Adrenal gland (tissue), 9 donors: ENCODE measurements at regions not wholly inside any gene's neighbourhood (a gene's known extent, or its start where the extent isn't known, plus 50 kb on each side); places are given as distances from the start of the nearest gene placed in this dataset.

ENCODE experiments used
- DNase-seq, 7 donors: peaks; one replicate each; pipeline ENCODE4 v3.0.0-alpha.2; 2019 to 2020
- H3K27ac ChIP-seq, 5 donors: fragments of 200-600 bp; sonication (generic) in 4 of 5; 1 replicate in 3 of 5; 2 replicates in 2 of 5; pipeline versions ENCODE4 v1.5.1 to v1.8.0; 2016 to 2020; ENCODE audit warnings: mild to moderate bottlenecking in 1 of 5
- H3K27me3 ChIP-seq: fragments of 200-600 bp; 2 replicates; pipeline ENCODE4 v1.8.0; 2021
- H3K36me3 ChIP-seq, 2 donors: fragments of 200-600 bp; replicated peaks in 1 of 2; 1 replicate in 1 of 2; 2 replicates in 1 of 2; pipeline versions ENCODE4 v1.5.1 to v1.8.0; 2018 to 2022
- H3K4me1 ChIP-seq, 2 donors: fragments of 200-600 bp; replicated peaks in 1 of 2; 1 replicate in 1 of 2; 2 replicates in 1 of 2; pipeline versions ENCODE4 v1.5.1 to v1.8.0; 2018 to 2021
- H3K4me3 ChIP-seq, 4 donors: fragments of 200-600 bp; sonication (generic) in 3 of 4; one replicate each; pipeline ENCODE4 v1.5.1; 2016 to 2018
- H3K9me3 ChIP-seq, 3 donors: fragments of 200-600 bp; sonication (generic) in 1 of 3; replicated peaks in 1 of 3; 1 replicate in 2 of 3; 2 replicates in 1 of 3; pipeline versions ENCODE4 v1.5.1 to v1.8.0; 2016 to 2021
- CTCF ChIP-seq, 6 experiments: fragments of 450-650 bp in 4 of 6; fragments of 200-600 bp in 2 of 6; sonication (generic) in 1 of 6; IDR thresholded peaks; 1 replicate in 5 of 6; 2 replicates in 1 of 6; pipeline versions ENCODE4 v1.5.1 to v1.8.0; 2016 to 2021; ENCODE audit warnings: antibody characterized with exemption in 6 of 6, mild to moderate bottlenecking in 2 of 6, moderate library complexity in 1 of 6
- POLR2A ChIP-seq, 2 donors: fragments of 450-650 bp; IDR thresholded peaks; one replicate each; pipeline ENCODE4 v1.6.1; 2017; ENCODE audit warnings: antibody characterized with exemption in 2 of 2, mild to moderate bottlenecking in 2 of 2, moderate library complexity in 1 of 2
- WGBS, 4 donors: extraction: QIAGEN DNeasy Blood & Tissue Kit in 2 of 4; methylation state at CpG; one replicate each; pipeline versions ENCODE4 v1.1.5 to v1.1.7; 2013 to 2017; 5-methylcytosine and 5-hydroxymethylcytosine counted together
- intact Hi-C, 2 donors: fragments of 100-400 bp; cut with DNase I; formaldehyde crosslinking; loops; one replicate each; pipeline versions ENCODE4 v1.14.1 to v1.15.0; 2022 to 2023
- donor health status: healthy with polysubstance abuse.
- donor health status: Bipolar disorder and iron deficiency.
- donor health status: DM: yes; HTN: yes; CAD: no.
- donor health status: DM: no; HTN: no; CAD: no.
- donor health status: DM: no; HTN: no; CAD: no.

GRCh38 chr10:9043466-9043865, 989.0 kb downstream of the GATA3 start:
- Histone ChIP-seq H3K27ac (no peak overlapping the region), H3K4me1 (no peaks in the 10 kb centered on the region), H3K36me3 (no peaks in the 10 kb centered on the region), H3K4me3 (no peak overlapping the region), H3K9me3 (no peaks in the 10 kb centered on the region), H3K27me3 (no peaks in the 10 kb centered on the region)
- intact Hi-C loops: no loop called here
- WGBS, 4 donors: 33 to 56% (median 43%) methylated on average over 2 of the region's 2 CpGs
- TF ChIP-seq CTCF (IDR thresholded peaks at IDR 0.05) (no peak), POLR2A (IDR thresholded peaks at IDR 0.05) (no peak)
- no peak for DNase-seq

DNA sequence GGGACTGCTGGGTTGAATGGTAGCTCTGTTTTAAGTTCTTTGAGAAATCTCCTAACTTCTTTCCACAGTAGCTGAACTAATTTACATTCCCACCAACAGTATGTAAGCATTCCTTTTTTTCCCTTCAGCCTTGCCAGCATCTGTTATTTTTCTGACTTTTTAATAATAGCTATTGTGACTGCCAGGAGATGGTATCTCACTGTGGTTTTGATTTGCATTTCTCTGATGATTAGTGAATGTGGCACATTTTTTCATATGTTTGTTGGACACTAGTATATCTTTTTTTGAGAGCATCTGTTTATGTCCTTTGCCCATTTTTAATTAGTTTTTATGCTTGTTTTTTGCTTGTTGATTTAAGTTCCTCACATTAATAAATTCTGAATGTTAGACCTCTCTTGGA, 990.8 kb downstream of the GATA3 start:
- H3K9me3 ChIP-seq: no peaks in the 10 kb centered on the region
- no peaks in the 10 kb centered on the region for H3K27me3 ChIP-seq
- no peak overlapping the region for H3K4me3 ChIP-seq
- DNase-seq: no peak
- intact Hi-C loops: no loop called here
- no peak for TF ChIP-seq CTCF (IDR thresholded peaks at IDR 0.05)
- TF ChIP-seq POLR2A (IDR thresholded peaks at IDR 0.05): no peak
- no peaks in the 10 kb centered on the region for H3K4me1 ChIP-seq
- H3K27ac ChIP-seq: no peak overlapping the region
- no peaks in the 10 kb centered on the region for H3K36me3 ChIP-seq

DNA sequence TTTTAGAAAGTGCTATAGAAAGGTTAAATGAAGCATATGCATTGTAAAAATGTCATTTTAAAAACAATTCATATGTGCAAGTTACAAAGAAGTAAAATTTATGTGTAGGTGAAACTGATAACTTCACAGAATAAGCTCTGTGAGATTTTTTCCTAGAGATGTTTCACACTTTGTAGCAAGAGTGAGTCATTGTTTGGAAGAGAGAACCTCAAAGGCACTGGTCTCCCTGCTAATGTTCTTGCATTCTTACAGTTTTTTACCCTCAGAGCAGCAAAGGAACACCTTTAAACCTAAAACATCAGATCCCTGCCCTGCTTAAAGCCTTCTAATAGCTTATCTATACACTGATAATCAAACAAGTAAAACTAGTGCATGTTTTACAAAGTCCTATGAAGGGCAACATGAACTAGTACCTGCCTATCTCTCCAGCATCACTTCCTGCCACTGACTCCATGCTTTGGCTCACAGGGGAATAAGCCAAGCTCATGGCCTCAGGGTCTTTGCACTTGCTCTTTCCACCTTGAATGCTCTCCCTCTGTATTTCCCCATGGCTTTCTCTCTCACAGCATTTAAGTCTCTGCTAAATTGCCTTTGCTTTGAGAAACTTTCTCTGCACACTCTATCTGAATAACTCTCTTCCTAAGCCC, 997.0 kb downstream of the GATA3 start:
- no peaks in the 10 kb centered on the region for H3K9me3 ChIP-seq
- intact Hi-C loops: no loop called here
- H3K4me1 ChIP-seq: no peaks in the 10 kb centered on the region
- H3K36me3 ChIP-seq: no peaks in the 10 kb centered on the region
- no peak for DNase-seq
- H3K4me3 ChIP-seq: no peak overlapping the region
- TF ChIP-seq POLR2A (IDR thresholded peaks at IDR 0.05): no peak
- no peak for TF ChIP-seq CTCF (IDR thresholded peaks at IDR 0.05)
- H3K27ac ChIP-seq: no peak overlapping the region
- H3K27me3 ChIP-seq: no peaks in the 10 kb centered on the region

DNA sequence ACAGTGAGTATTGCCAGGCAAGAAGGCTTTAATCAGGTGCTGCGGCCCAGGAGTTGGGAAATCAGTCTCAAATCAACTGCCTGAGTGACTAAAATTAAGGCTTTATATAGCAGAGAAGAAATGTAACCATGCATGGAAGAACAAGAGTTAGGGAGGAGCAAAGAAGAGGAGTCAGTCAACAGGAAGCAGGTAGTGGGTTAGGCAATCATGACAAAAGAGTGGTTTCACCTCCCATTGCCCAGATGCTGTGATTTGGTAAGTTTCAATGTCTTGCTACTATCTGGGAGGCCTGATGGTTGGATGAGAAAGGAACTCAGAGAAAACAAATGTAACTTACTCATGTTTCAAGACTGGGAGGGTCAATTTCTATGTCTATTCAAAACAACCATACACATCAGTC, 998.3 kb downstream of the GATA3 start:
- Histone ChIP-seq H3K36me3 (no peaks in the 10 kb centered on the region), H3K27ac (no peak overlapping the region), H3K27me3 (no peaks in the 10 kb centered on the region), H3K4me3 (no peak overlapping the region), H3K9me3 (no peaks in the 10 kb centered on the region), H3K4me1 (no peaks in the 10 kb centered on the region)
- TF ChIP-seq POLR2A (IDR thresholded peaks at IDR 0.05): no peak
- TF ChIP-seq CTCF (IDR thresholded peaks at IDR 0.05): no peak
- no peak for DNase-seq
- WGBS, 4 donors: 76 to 94% (median 86%) methylated on average over 1 of the region's 1 CpG
- intact Hi-C loops: no loop called here
